Upper lobe of right lung (tissue), 1 donor: ENCODE measurements at regions not wholly inside any gene's neighbourhood (a gene's known extent, or its start where the extent isn't known, plus 50 kb on each side); places are given as distances from the start of the nearest gene placed in this dataset.

Source experiments
- ATAC-seq: fragments of 200-7000 bp; cut with Tn5 transposase; one replicate; pipeline ENCODE4 v1.9.1; 2020; ENCODE audit warnings: mild to moderate bottlenecking, moderate library complexity
- DNase-seq: peaks from one replicate; pipeline ENCODE4 v3.0.0-alpha.2; 2020
- H3K27ac ChIP-seq: fragments of 200-600 bp; one replicate; pipeline ENCODE4 v1.8.0; 2022
- H3K27me3 ChIP-seq: fragments of 200-600 bp; one replicate; pipeline ENCODE4 v1.8.0; 2022; ENCODE audit warnings: mild to moderate bottlenecking
- H3K36me3 ChIP-seq: fragments of 200-600 bp; one replicate; pipeline ENCODE4 v1.8.0; 2022
- H3K4me1 ChIP-seq: fragments of 200-600 bp; one replicate; pipeline ENCODE4 v1.8.0; 2022
- H3K4me3 ChIP-seq: fragments of 200-600 bp; one replicate; pipeline ENCODE4 v1.8.0; 2022; ENCODE audit warnings: mild to moderate bottlenecking
- H3K9me3 ChIP-seq: fragments of 200-600 bp; one replicate; pipeline ENCODE4 v1.8.0; 2022
- intact Hi-C: fragments of 100-400 bp; cut with DNase I; formaldehyde crosslinking; loops from one replicate; pipeline ENCODE4 v1.11.0; 2022
- TF ChIP-seq, protein P1 (sequence below): fragments of 200-600 bp; IDR thresholded peaks from one replicate; pipeline ENCODE4 v1.8.0; 2022; ENCODE audit warnings: antibody characterized with exemption
- donor health status: DM: no; HTN: yes; CAD: no; lungs with severe emphysema.

- intact Hi-C loops = loop anchor here (10.0 kb wide), 1 partner anchor 141 kb away; no protein-coding TSS in a partner anchor
- Histone ChIP-seq H3K9me3 (no peaks in the 10 kb centered on the region), H3K4me3 (no peak overlapping the region), H3K27ac (no peak overlapping the region), H3K36me3 (no peaks in the 10 kb centered on the region), H3K4me1 (no peaks in the 10 kb centered on the region), H3K27me3 (no peaks in the 10 kb centered on the region)
- ATAC-seq (no peak), DNase-seq (no peak)
- TF ChIP-seq, protein P1, sequence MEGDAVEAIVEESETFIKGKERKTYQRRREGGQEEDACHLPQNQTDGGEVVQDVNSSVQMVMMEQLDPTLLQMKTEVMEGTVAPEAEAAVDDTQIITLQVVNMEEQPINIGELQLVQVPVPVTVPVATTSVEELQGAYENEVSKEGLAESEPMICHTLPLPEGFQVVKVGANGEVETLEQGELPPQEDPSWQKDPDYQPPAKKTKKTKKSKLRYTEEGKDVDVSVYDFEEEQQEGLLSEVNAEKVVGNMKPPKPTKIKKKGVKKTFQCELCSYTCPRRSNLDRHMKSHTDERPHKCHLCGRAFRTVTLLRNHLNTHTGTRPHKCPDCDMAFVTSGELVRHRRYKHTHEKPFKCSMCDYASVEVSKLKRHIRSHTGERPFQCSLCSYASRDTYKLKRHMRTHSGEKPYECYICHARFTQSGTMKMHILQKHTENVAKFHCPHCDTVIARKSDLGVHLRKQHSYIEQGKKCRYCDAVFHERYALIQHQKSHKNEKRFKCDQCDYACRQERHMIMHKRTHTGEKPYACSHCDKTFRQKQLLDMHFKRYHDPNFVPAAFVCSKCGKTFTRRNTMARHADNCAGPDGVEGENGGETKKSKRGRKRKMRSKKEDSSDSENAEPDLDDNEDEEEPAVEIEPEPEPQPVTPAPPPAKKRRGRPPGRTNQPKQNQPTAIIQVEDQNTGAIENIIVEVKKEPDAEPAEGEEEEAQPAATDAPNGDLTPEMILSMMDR = no peak
These were observed 91.8 kb upstream of the LANCL2 start for GRCh38 chr7:55273186-55273980.

DNA sequence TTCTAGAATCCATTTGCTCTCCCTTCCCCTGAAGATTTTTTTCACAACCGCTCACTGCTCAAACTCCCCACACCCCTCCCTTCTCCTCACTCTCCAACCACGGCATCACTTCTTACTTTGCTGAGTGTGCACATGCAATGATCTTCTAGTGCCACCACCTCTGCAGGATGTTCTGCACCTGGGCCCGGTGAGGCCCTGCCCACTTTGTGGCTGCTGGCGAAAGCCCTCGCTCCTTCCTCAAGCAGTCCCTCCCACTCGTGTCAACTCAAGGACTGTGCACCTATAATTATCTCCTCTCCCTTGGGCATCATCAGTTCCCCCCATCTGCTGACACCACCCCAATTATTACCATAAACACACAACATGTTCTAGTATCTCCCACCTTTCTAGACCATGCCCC is 91.0 kb upstream of the LANCL2 start:
- intact Hi-C loops = loop anchor here (10.0 kb wide), 1 partner anchor 141 kb away; no protein-coding TSS in a partner anchor
- Histone ChIP-seq H3K27ac (no peak overlapping the region), H3K27me3 (no peaks in the 10 kb centered on the region), H3K9me3 (no peaks in the 10 kb centered on the region), H3K36me3 (no peaks in the 10 kb centered on the region), H3K4me1 (no peaks in the 10 kb centered on the region), H3K4me3 (no peak overlapping the region)
- no peak for ATAC-seq
- DNase-seq = no peak
- TF ChIP-seq, protein P1 = no peak

GRCh38 chr7:55275291-55276200 is 89.6 kb upstream of the LANCL2 start:
- Histone ChIP-seq H3K36me3 (no peaks in the 10 kb centered on the region), H3K4me1 (no peaks in the 10 kb centered on the region), H3K27me3 (no peaks in the 10 kb centered on the region), H3K9me3 (no peaks in the 10 kb centered on the region), H3K27ac (no peak overlapping the region), H3K4me3 (no peak overlapping the region)
- intact Hi-C loops = loop anchor here (10.0 kb wide), 1 partner anchor 139 kb away; no protein-coding TSS in a partner anchor
- DNase-seq = no peak
- TF ChIP-seq, protein P1 = no peak
- ATAC-seq = no peak

- Histone ChIP-seq H3K4me3 (no peak overlapping the region), H3K27me3 (no peaks in the 10 kb centered on the region), H3K36me3 (no peaks in the 10 kb centered on the region), H3K9me3 (no peaks in the 10 kb centered on the region), H3K4me1 (no peaks in the 10 kb centered on the region), H3K27ac (no peak overlapping the region)
- intact Hi-C loops = loop anchor here (10.0 kb wide), 1 partner anchor 138 kb away; no protein-coding TSS in a partner anchor
- DNase-seq (no peak), ATAC-seq (no peak)
- TF ChIP-seq, protein P1 = no peak
These were observed 88.4 kb upstream of the LANCL2 start for GRCh38 chr7:55276572-55277295.

GRCh38 chr7:55277916-55278315 is 87.2 kb upstream of the LANCL2 start:
- H3K36me3 ChIP-seq = no peaks in the 10 kb centered on the region
- intact Hi-C loops = loop anchor here (10.0 kb wide), 1 partner anchor 137 kb away; no protein-coding TSS in a partner anchor
- DNase-seq (no peak), ATAC-seq (no peak)
- H3K27me3 ChIP-seq = no peaks in the 10 kb centered on the region
- TF ChIP-seq, protein P1 = no peak
- no peaks in the 10 kb centered on the region for H3K9me3 ChIP-seq
- no peak overlapping the region for H3K27ac ChIP-seq
- no peak overlapping the region for H3K4me3 ChIP-seq
- H3K4me1 ChIP-seq = no peaks in the 10 kb centered on the region
